ENCODE measurements at regions not wholly inside any gene's neighbourhood (a gene's known extent, or its start where the extent isn't known, plus 50 kb on each side); places are given as distances from the start of the nearest gene placed in this dataset.
A peak's percentile ranks its signal among the peaks of the same experiment; 100 is the strongest.

GRCh38 chr12:46671102-46671501, 154.7 kb downstream of the SLC38A4 start:
- no peaks in the 10 kb centered on the region for H3K4me1 ChIP-seq (ENCODE audit: control insufficient read depth, insufficient read depth, low read length)
- no peak overlapping the region for H3K27ac ChIP-seq (ENCODE audit: low read length)
- H3K9me3 ChIP-seq (replicated peaks; ENCODE audit: control insufficient read depth, low read depth, low read length): no peaks in the 10 kb centered on the region
- H3K27me3 ChIP-seq (ENCODE audit: control insufficient read depth, insufficient read depth, low read length): no peaks in the 10 kb centered on the region
- H3K36me3 ChIP-seq (ENCODE audit: control insufficient read depth, insufficient read depth, low read length): no peaks in the 10 kb centered on the region
- H3K4me3 ChIP-seq (ENCODE audit: low read length): no peak overlapping the region
- DNase-seq: no peak
- WGBS (ENCODE audit: insufficient coverage): no CpG with 5 or more reads among the region's 2 CpGs

GRCh38 chr12:46670636-46671035, 155.2 kb downstream of the SLC38A4 start:
- Histone ChIP-seq H3K36me3 (ENCODE audit: control insufficient read depth, insufficient read depth, low read length) (no peaks in the 10 kb centered on the region), H3K27ac (ENCODE audit: low read length) (no peak overlapping the region), H3K4me3 (ENCODE audit: low read length) (no peak overlapping the region), H3K4me1 (ENCODE audit: control insufficient read depth, insufficient read depth, low read length) (no peaks in the 10 kb centered on the region), H3K27me3 (ENCODE audit: control insufficient read depth, insufficient read depth, low read length) (no peaks in the 10 kb centered on the region), H3K9me3 (replicated peaks; ENCODE audit: control insufficient read depth, low read depth, low read length) (no peaks in the 10 kb centered on the region)
- no peak for DNase-seq
- WGBS (ENCODE audit: insufficient coverage): no CpG with 5 or more reads among the region's 1 CpG

GRCh38 chr12:46669720-46670119, 156.1 kb downstream of the SLC38A4 start:
- Histone ChIP-seq H3K27me3 (ENCODE audit: control insufficient read depth, insufficient read depth, low read length) (no peaks in the 10 kb centered on the region), H3K9me3 (replicated peaks; ENCODE audit: control insufficient read depth, low read depth, low read length) (no peaks in the 10 kb centered on the region), H3K27ac (ENCODE audit: low read length) (no peak overlapping the region), H3K4me1 (ENCODE audit: control insufficient read depth, insufficient read depth, low read length) (no peaks in the 10 kb centered on the region), H3K36me3 (ENCODE audit: control insufficient read depth, insufficient read depth, low read length) (no peaks in the 10 kb centered on the region), H3K4me3 (ENCODE audit: low read length) (no peak overlapping the region)
- no peak for DNase-seq
- WGBS (ENCODE audit: insufficient coverage): 0% methylated on average over 1 of the region's 2 CpGs

GRCh38 chr12:46667551-46667950, 158.2 kb downstream of the SLC38A4 start:
- no peaks in the 10 kb centered on the region for H3K4me1 ChIP-seq (ENCODE audit: control insufficient read depth, insufficient read depth, low read length)
- no peaks in the 10 kb centered on the region for H3K9me3 ChIP-seq (replicated peaks; ENCODE audit: control insufficient read depth, low read depth, low read length)
- H3K36me3 ChIP-seq (ENCODE audit: control insufficient read depth, insufficient read depth, low read length): no peaks in the 10 kb centered on the region
- H3K27me3 ChIP-seq (ENCODE audit: control insufficient read depth, insufficient read depth, low read length): no peaks in the 10 kb centered on the region
- H3K4me3 ChIP-seq (ENCODE audit: low read length): no peak overlapping the region
- DNase-seq: no peak
- no peak overlapping the region for H3K27ac ChIP-seq (ENCODE audit: low read length)

- no peak overlapping the region for H3K27ac ChIP-seq (ENCODE audit: low read length)
- H3K4me1 ChIP-seq (ENCODE audit: control insufficient read depth, insufficient read depth, low read length): no peaks in the 10 kb centered on the region
- 67% methylated on average over 1 of the region's 3 CpGs for WGBS (ENCODE audit: insufficient coverage)
- H3K9me3 ChIP-seq (replicated peaks; ENCODE audit: control insufficient read depth, low read depth, low read length): no peaks in the 10 kb centered on the region
- no peaks in the 10 kb centered on the region for H3K36me3 ChIP-seq (ENCODE audit: control insufficient read depth, insufficient read depth, low read length)
- no peak for DNase-seq
- no peaks in the 10 kb centered on the region for H3K27me3 ChIP-seq (ENCODE audit: control insufficient read depth, insufficient read depth, low read length)
- H3K4me3 ChIP-seq (ENCODE audit: low read length): no peak overlapping the region
Measured at GRCh38 chr12:46664761-46665287, 161.0 kb downstream of the SLC38A4 start.

- no peak for DNase-seq
- Histone ChIP-seq H3K27me3 (ENCODE audit: control insufficient read depth, insufficient read depth, low read length) (no peaks in the 10 kb centered on the region), H3K9me3 (replicated peaks; ENCODE audit: control insufficient read depth, low read depth, low read length) (no peaks in the 10 kb centered on the region), H3K4me3 (ENCODE audit: low read length) (no peak overlapping the region), H3K27ac (ENCODE audit: low read length) (no peak overlapping the region), H3K4me1 (ENCODE audit: control insufficient read depth, insufficient read depth, low read length) (peaks cover 2% of the 10 kb centered on the region), H3K36me3 (ENCODE audit: control insufficient read depth, insufficient read depth, low read length) (no peaks in the 10 kb centered on the region)
Measured at GRCh38 chr12:46663318-46663717, 162.5 kb downstream of the SLC38A4 start.

GRCh38 chr12:46661110-46661845, 164.5 kb downstream of the SLC38A4 start:
- Histone ChIP-seq H3K4me1 (ENCODE audit: control insufficient read depth, insufficient read depth, low read length) (peaks cover 2% of the 10 kb centered on the region), H3K36me3 (ENCODE audit: control insufficient read depth, insufficient read depth, low read length) (no peaks in the 10 kb centered on the region), H3K9me3 (replicated peaks; ENCODE audit: control insufficient read depth, low read depth, low read length) (no peaks in the 10 kb centered on the region), H3K27me3 (ENCODE audit: control insufficient read depth, insufficient read depth, low read length) (no peaks in the 10 kb centered on the region), H3K27ac (ENCODE audit: low read length) (peak overlapping the region; percentile 36), H3K4me3 (ENCODE audit: low read length) (no peak overlapping the region)
- WGBS (ENCODE audit: insufficient coverage): 80% methylated on average over 1 of the region's 2 CpGs
- DNase-seq: peak; percentile 92

GRCh38 chr12:46660719-46661109, 165.1 kb downstream of the SLC38A4 start:
- H3K9me3 ChIP-seq (replicated peaks; ENCODE audit: control insufficient read depth, low read depth, low read length): no peaks in the 10 kb centered on the region
- peaks cover 2% of the 10 kb centered on the region for H3K4me1 ChIP-seq (ENCODE audit: control insufficient read depth, insufficient read depth, low read length)
- no peaks in the 10 kb centered on the region for H3K36me3 ChIP-seq (ENCODE audit: control insufficient read depth, insufficient read depth, low read length)
- H3K27me3 ChIP-seq (ENCODE audit: control insufficient read depth, insufficient read depth, low read length): no peaks in the 10 kb centered on the region
- no peak for DNase-seq
- no CpG with 5 or more reads among the region's 5 CpGs for WGBS (ENCODE audit: insufficient coverage)
- H3K4me3 ChIP-seq (ENCODE audit: low read length): no peak overlapping the region
- H3K27ac ChIP-seq (ENCODE audit: low read length): peak overlapping the region; percentile 36

GRCh38 chr12:46660276-46660675, 165.5 kb downstream of the SLC38A4 start:
- H3K36me3 ChIP-seq (ENCODE audit: control insufficient read depth, insufficient read depth, low read length): no peaks in the 10 kb centered on the region
- no peak overlapping the region for H3K4me3 ChIP-seq (ENCODE audit: low read length)
- WGBS (ENCODE audit: insufficient coverage): no CpG with 5 or more reads among the region's 1 CpG
- peaks cover 2% of the 10 kb centered on the region for H3K4me1 ChIP-seq (ENCODE audit: control insufficient read depth, insufficient read depth, low read length)
- peak overlapping the region; percentile 64 for H3K27ac ChIP-seq (ENCODE audit: low read length)
- DNase-seq: peak; percentile 23
- H3K9me3 ChIP-seq (replicated peaks; ENCODE audit: control insufficient read depth, low read depth, low read length): no peaks in the 10 kb centered on the region
- no peaks in the 10 kb centered on the region for H3K27me3 ChIP-seq (ENCODE audit: control insufficient read depth, insufficient read depth, low read length)

GRCh38 chr12:46659824-46660223, 166.0 kb downstream of the SLC38A4 start:
- 31% methylated on average over 3 of the region's 4 CpGs for WGBS (ENCODE audit: insufficient coverage)
- DNase-seq: peak; percentile 42

More at GRCh38 chr12:46659824-46660223, 166.0 kb downstream of the SLC38A4 start:
- Histone ChIP-seq H3K9me3 (replicated peaks; ENCODE audit: control insufficient read depth, low read depth, low read length) (no peaks in the 10 kb centered on the region), H3K4me3 (ENCODE audit: low read length) (no peak overlapping the region), H3K4me1 (ENCODE audit: control insufficient read depth, insufficient read depth, low read length) (peaks cover 2% of the 10 kb centered on the region), H3K27ac (ENCODE audit: low read length) (peak overlapping the region; percentile 64), H3K36me3 (ENCODE audit: control insufficient read depth, insufficient read depth, low read length) (no peaks in the 10 kb centered on the region), H3K27me3 (ENCODE audit: control insufficient read depth, insufficient read depth, low read length) (no peaks in the 10 kb centered on the region)
